T-helper 2 cell (primary cell): ENCODE measurements at regions not wholly inside any gene's neighbourhood (a gene's known extent, or its start where the extent isn't known, plus 50 kb on each side); places are given as distances from the start of the nearest gene placed in this dataset.

Experiments used
- DNase-seq, 5 experiments: peaks; one replicate each; pipeline versions ENCODE4 v3.0.0 to v3.0.0-alpha.2; 2012 to 2022

DNA sequence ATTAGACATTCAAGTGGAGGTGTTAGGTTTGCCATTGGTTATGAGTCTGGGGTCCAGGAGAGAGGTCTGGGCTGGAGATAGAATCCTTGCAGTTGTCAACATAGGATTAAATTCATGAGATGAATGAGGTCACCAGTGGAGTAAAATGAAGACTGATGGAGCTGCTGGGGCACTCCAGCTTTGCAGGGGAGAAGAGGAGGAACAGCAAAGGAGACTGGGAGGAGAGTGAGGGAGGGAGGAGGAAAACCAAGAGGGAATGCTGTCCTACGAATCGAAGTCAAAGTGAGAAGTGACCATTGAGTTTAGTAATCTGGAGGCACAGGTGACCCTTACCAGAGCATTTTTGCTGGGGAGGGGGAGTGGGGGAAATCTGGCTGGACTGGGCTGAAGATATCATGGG, 178.2 kb upstream of the NR3C1 start:
- no peak for DNase-seq

DNA sequence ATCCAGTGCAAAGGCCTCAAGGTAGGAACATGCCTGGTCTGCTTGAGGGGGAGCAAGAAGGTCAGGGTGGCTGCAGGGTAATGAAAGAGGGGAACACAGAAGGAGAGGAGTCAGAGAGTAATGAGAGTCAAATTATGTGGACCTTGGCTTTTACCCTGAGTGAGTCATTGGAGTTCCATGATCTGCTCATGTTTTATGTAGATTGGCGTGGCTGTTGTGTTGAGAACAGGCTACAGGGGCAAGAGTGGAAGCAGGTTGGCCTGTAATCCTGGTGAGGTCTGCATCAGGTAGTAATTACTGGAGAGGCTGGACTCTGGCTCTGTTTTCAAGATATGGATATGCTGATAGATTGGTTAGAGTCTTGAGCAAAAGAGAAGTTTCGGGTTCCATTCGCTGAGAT, 177.7 kb upstream of the NR3C1 start:
- no peak for DNase-seq

DNA sequence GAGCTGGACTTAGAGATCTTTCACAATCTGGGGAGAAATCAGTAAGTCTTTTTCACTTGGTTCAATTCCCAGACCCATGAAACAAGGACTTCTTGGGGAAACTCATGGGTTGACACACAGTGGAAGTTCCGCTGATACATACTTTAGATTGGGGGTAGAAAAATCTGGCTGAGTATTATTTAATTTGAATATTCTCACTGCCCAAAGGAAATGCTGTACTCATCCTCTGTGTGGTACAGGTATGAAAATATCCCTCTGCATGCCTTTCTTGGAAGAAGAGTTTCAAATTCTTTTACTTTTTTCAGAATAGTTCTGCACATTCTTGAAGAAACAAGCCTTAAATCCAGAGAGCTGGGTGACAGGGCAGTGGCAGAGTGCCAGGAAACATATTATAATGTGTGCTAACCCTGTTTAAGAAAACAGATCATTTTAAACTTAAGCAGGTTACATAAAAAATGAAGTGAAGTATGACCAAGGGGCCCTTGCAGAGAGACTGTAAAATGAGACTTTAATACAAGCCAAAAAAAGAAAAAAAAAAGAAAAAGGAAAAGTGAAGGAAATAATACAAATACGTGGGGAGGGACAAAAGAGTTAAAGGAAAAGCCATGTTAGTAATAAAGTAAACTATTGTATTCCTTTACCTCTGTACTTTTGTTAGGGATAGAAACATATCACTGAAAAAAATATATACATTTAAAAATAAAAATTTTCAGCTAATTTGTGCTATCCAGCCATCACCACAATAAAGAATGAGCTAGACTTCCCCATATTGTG, 173.4 kb upstream of the NR3C1 start:
- DNase-seq, result no peak

GRCh38 chr5:143575286-143575685, 171.8 kb upstream of the NR3C1 start:
- peak in 1 of 5 experiments; percentile 35 for DNase-seq

- DNase-seq, result no peak
These were observed 170.8 kb upstream of the NR3C1 start for GRCh38 chr5:143574236-143574635.

DNA sequence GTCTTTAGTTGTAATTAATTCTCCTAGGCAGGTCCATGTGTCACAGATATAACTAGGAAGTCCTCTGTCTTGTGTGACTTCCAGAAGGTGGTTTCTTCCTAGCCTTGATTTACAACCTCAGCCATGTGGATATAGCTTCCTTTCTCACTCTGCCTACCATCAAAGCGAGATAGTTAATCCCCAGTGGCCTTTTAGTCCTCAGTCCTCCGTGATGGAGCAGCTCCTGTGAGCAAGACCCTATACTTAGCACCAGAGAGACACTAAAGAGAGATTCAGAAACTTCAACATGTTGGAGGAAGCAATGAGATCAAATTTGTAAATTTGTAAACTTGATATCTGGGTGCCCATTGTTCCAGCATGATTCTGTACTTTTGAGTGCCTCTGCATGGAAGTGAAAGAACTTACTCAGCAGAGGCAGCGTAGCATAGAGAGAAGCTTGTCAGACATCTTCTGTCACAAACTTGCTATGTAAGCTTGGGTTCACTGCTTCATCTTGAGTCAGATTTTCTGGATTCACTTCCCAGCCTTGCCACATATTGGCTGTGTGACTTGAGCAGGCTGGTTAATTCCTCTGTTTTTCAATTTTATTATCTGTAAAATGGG, 170.2 kb upstream of the NR3C1 start:
- DNase-seq, result no peak

DNA sequence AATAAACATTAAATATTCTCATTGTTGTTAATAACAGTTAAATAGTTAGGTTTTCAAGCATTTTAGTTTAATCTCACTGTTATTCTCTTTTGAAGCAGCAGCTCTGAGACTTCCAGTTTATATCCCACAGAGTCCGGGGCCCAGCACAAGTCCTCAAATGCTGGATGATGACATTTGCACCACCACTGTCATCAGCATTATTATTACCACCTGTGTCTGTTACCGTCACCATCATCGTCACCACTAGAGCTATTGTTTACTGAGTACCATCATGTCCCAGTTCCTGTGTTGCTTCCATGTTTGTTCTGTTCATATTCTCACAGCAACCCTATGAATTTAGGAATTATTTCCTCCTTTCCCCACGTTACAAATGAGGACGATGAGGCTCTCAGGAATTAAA, 169.2 kb upstream of the NR3C1 start:
- no peak for DNase-seq

DNA sequence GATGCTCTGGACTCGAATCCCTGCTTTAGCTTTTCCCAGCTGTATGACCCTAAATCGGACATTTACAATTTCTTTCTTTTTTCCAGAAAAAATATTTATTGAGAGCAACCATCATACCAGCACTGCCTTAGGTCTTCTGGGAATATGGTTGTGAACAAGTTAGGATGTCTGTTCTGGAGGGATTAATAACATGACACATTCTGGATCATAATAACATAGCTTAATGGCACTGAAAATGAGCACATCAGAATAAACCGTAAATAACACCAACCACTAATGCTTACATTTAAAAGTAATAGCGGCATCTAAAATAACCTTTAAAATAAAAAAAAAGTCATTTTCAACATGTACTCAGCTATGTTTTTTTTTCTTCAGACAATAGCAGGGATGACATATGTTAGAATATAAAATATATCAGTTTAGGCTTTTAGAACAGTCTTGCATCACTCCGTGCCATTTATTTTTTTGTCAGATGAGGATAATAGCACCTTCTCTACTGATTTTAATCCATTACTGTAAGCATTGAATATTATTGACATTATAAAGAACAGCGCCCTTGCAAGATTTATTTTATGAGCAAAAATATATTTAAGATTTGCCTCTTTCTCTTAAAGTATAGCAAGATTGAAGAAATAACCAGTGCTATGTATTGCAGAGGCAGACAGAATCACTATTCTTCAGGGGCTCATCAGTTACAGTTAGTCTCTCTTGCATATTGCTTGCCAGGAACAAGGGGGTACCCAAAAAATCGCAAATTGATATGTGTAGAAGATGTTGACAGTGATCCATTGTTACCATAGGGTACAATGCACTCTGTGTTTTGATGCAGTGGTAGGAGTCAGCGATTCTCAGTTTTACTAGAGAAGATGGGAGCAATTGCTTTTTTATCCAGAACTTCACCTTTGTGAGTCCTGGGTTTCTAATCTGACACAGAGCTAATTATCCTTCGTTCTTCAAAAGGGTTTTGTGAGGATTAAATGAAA, 168.4 kb upstream of the NR3C1 start:
- no peak for DNase-seq

- no peak for DNase-seq
These were observed 167.5 kb upstream of the NR3C1 start for GRCh38 chr5:143570989-143571388.

DNA sequence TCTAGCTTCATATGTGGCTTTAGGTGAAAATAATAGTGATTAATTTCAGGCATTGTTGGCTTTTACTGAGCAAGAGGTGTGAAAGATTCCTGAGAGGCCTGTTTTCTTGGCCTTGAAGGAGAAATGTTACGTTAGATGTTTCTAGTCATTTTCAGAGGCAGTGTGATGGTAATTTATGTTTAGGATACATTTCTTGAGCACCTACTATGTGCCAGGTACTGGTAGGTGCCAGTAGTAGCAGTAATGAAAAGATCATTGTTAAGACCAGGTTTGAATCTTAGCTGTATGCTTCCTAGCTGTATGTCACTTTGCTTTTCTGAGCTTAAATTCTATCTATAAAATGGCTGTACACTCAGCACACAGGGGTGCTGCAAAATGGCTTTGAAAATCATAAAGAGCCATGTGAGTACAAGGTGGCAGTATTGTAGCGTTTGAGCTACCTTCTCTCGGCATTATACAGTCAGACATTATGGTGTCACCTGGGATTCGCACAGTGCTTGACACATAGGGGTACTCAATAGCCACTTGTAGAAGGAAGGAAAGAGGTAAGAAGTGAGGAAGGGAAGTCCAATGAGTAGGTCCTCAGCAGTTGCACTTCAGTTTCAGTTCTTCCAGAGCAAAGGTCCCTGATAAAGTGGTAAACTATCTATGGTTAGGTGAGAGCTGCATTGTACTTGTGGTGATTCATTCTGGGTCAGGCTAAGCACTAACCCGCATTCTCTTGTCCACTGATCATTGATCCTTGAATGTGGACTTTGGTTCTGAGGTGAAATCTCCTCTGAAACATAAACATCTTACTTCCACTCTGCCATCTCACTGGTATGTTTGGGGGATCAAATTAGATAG, 166.5 kb upstream of the NR3C1 start:
- no peak for DNase-seq

GRCh38 chr5:143569213-143569701, 165.8 kb upstream of the NR3C1 start:
- no peak for DNase-seq

GRCh38 chr5:143567583-143568504, 164.4 kb upstream of the NR3C1 start:
- no peak for DNase-seq

DNA sequence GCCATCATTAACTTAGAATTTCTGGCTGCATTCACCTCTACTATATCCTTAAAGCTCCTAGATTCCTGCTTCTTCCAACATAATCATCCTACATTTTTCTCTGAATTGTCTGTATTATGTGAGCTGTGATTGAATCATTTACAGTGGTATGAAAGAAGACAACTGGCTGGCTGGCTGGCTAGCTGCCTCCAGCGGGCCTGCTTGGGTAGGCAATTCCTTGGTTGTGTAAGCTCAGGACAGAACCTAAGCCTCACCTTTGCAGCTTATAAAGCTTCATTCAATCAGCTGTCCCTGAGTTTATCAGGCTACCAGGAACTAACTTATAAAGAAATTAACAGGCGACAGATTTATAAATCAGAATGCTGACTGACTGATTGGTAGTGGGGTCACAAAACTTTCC, 162.7 kb upstream of the NR3C1 start:
- DNase-seq, result no peak

DNA sequence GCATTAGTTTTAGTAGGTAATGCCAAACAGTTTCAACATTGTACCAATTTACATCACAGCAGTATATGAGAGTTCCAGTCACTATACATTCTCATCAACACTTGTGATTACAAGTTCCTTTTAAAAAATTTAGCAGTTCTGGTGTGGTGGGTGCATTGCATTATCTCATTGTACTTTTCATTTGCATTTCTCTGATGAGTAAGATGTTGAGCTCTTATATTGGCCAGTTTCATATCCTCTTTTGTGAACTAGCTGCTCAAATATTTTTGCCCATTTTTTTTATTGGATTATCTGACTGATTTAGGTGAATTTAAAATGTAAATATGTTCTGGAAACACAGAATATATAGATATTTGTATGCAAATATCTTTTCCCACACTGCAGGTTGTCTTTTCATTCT, 160.9 kb upstream of the NR3C1 start:
- DNase-seq, result no peak

DNA sequence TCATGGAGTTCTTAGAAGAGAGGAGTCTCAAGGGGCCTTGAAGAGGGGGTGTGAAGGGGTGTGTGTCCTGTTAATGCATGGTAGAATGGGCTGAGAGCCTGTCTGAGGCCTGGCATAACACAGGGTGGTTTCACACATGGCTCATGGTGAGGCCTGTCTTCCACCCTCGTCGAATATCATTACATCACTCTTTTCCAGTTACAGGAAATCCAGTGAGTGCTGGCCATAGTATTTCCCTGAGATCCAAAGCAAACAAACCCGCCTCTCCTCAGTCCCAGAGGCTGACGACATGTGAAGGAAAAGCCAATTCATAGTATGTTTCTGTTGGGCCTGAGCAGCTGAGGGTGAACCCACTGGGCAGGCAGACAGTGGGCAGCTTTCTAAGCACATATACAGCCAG, 159.4 kb upstream of the NR3C1 start:
- no peak for DNase-seq

GRCh38 chr5:143561219-143561618, 157.7 kb upstream of the NR3C1 start:
- DNase-seq, result no peak

DNA sequence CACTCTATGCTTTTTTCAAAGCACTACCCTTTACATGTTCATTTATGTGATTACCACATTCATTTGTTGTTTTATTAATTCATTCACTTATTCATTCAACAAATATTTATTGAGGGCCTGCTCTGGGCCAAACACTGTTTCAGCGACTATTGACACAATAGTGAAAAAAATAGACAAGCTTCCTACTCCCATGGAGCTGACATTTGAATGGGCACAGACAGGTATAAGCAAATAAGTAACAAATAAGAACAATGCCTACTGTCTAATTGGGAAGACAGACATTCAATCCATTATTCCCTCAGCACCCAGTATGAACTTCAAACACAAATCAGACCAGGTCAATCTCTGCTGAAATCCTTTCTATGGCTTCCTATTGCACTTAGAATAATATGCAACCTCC, 156.9 kb upstream of the NR3C1 start:
- no peak for DNase-seq

GRCh38 chr5:143559586-143560109, 156.2 kb upstream of the NR3C1 start:
- DNase-seq, result no peak

DNA sequence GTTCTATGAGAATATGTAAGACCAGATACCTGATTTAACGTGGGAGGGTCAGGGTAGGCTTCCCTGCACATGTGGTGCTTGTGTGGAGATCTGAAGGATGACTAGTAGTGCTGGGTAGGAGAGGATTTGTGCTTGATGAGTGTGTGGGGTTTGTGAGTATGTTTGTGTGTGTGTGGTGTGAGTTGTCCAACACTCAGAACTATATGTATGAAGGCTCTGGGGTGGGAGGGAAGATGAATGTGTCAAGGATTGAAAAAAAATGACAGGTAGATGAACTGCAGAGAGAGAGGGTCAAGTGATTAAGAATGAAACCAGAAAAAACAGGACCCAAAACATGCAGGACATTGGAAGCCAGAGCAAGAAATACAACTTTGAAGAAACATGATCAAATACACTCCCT, 154.6 kb upstream of the NR3C1 start:
- DNase-seq, result no peak

DNA sequence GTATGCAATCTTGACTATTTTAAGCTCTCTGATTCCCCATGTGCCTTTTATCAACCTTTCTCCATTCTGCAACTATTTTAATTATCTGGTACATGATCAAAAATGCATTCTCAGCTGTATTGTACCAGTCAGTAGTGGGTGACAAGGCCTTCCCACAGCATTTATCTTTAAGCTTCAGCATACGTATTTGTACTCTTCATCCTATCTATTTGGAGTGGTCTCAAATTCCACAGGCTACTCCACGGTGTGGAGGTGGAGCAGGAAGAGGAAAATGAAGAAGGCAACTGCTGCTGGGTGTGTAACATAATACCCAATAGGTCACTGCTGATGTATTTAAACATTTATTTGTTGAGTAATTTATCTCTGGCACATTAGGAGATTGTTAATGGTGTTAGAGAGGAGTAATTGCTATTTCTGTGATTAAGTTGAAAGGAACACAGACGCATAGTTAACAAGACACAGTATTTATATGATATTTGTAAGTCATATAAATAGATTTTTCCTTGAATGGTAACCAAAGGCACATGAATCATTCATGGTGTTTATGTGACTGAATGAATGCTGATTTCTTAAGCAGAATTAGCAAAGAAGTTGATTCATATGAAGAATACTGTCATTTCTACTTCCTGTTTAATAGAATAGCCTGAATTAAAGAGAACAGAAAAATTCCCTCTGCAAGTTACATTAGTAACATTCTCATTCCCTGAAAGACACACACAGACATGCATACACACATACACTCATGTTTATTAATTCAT, 153.8 kb upstream of the NR3C1 start:
- peak in 1 of 5 experiments; percentile 54 for DNase-seq
